SK-N-SH (cell line): ENCODE measurements at regions not wholly inside any gene's neighbourhood (a gene's known extent, or its start where the extent isn't known, plus 50 kb on each side); places are given as distances from the start of the nearest gene placed in this dataset.

ENCODE experiments used
- CTCF ChIA-PET: fragments of 300-600, 350-600 bp; formaldehyde crosslinking; extraction: SDS; loops from one replicate; lab custom pipeline; 2021; lab: Yijun Ruan, JAX
- POLR2A ChIA-PET: fragments of 350-600 bp; sonication (Branson Sonifier 250); formaldehyde crosslinking; extraction: SDS; loops from one replicate; lab custom pipeline; 2020; ENCODE audit warnings: antibody characterized with exemption, inconsistent platforms; lab: Yijun Ruan, JAX
- DNase-seq: peaks from one replicate; pipeline ENCODE4 v3.0.0; 2012
- H2AFZ ChIP-seq: fragments of 200-600 bp; sonication (generic); 2 replicates; pipeline ENCODE4 v1.8.1; 2016; ENCODE audit warnings: antibody characterized with exemption, mild to moderate bottlenecking, low read depth
- H3F3A ChIP-seq: fragments of 200-600 bp; sonication (generic); replicated peaks from 2 replicates; pipeline ENCODE3; 2016; ENCODE audit warnings: antibody characterized with exemption, mild to moderate bottlenecking; ENCODE audit not compliant: insufficient read depth
- H3K27ac ChIP-seq, 2 experiments: fragments of 200-500 bp in 1 of 2; fragments of 200-600 bp in 1 of 2; sonication (Bioruptor generic) in 1 of 2; sonication (generic), shearing (Covaris generic) in 1 of 2; 2 replicates each; pipeline versions ENCODE4 v1.5.1 to v1.6.1; 2014 to 2016; ENCODE audit warnings: low read depth in 2 of 2, inconsistent platforms in 1 of 2, low read length in 1 of 2, mild to moderate bottlenecking in 1 of 2, mixed read lengths in 1 of 2
- H3K27me3 ChIP-seq: fragments of 200-600 bp; sonication (generic), shearing (Covaris generic); 2 replicates; pipeline ENCODE4 v1.6.1; 2016; ENCODE audit warnings: mixed run types; ENCODE audit not compliant: insufficient read depth
- H3K36me3 ChIP-seq, 2 experiments: fragments of 200-500 bp in 1 of 2; fragments of 200-600 bp in 1 of 2; sonication (Bioruptor generic) in 1 of 2; sonication (generic) in 1 of 2; replicated peaks in 1 of 2; 2 replicates each; pipeline versions ENCODE3 to v1.5.1; 2014 to 2016; ENCODE audit warnings: low read length in 1 of 2, mild to moderate bottlenecking in 1 of 2; ENCODE audit not compliant: insufficient read depth in 2 of 2, control insufficient read depth in 1 of 2
- H3K4me1 ChIP-seq, 2 experiments: fragments of 200-500 bp in 1 of 2; fragments of 200-600 bp in 1 of 2; sonication (Bioruptor generic) in 1 of 2; sonication (generic), shearing (Covaris generic) in 1 of 2; 2 replicates each; pipeline versions ENCODE4 v1.5.1 to v1.6.1; 2014 to 2016; ENCODE audit warnings: low read depth in 1 of 2, low read length in 1 of 2, mixed run types in 1 of 2; ENCODE audit not compliant: insufficient read depth in 2 of 2, control insufficient read depth in 1 of 2
- H3K4me2 ChIP-seq: fragments of 200-600 bp; sonication (generic), shearing (Covaris generic); 2 replicates; pipeline ENCODE4 v1.6.1; 2017; ENCODE audit warnings: mixed run types
- H3K4me3 ChIP-seq, 2 experiments: fragments of 200-500 bp in 1 of 2; fragments of 200-600 bp in 1 of 2; sonication (Bioruptor generic) in 1 of 2; sonication (generic), shearing (Covaris generic) in 1 of 2; 2 replicates each; pipeline versions ENCODE4 v1.5.1 to v1.8.1; 2014 to 2016; ENCODE audit warnings: low read depth in 2 of 2, inconsistent platforms in 1 of 2, low read length in 1 of 2, mild to moderate bottlenecking in 1 of 2, mixed read lengths in 1 of 2, moderate library complexity in 1 of 2
- H3K79me2 ChIP-seq: fragments of 200-600 bp; sonication (generic); 2 replicates; pipeline ENCODE4 v1.8.1; 2017; ENCODE audit warnings: mild to moderate bottlenecking; ENCODE audit not compliant: insufficient read depth
- H3K9ac ChIP-seq: fragments of 200-600 bp; sonication (generic); 2 replicates; pipeline ENCODE4 v1.6.1; 2017; ENCODE audit warnings: mixed run types
- H3K9me2 ChIP-seq: fragments of 200-600 bp; sonication (generic); 2 replicates; pipeline ENCODE4 v1.6.1; 2017; ENCODE audit warnings: mixed run types
- H3K9me3 ChIP-seq: fragments of 200-600 bp; sonication (generic); 2 replicates; pipeline ENCODE4 v1.6.1; 2017; ENCODE audit warnings: mixed run types, mild to moderate bottlenecking, moderate library complexity
- H4K20me1 ChIP-seq: fragments of 200-600 bp; sonication (generic); 2 replicates; pipeline ENCODE4 v1.6.1; 2017; ENCODE audit warnings: mild to moderate bottlenecking, mixed run types; ENCODE audit not compliant: insufficient read depth
- CHD2 ChIP-seq: fragments of 150-350 bp; IDR thresholded peaks from 2 replicates; pipeline ENCODE4 v1.6.1; 2018; ENCODE audit warnings: low read length; ENCODE audit not compliant: partially characterized antibody
- CTCF ChIP-seq: fragments of 200-600 bp; sonication (generic); IDR thresholded peaks from 2 replicates; pipeline ENCODE4 v1.6.1; 2017; ENCODE audit warnings: antibody characterized with exemption, mild to moderate bottlenecking, moderate library complexity
- EZH2phosphoT487 ChIP-seq: fragments of 200-600 bp; sonication (generic); IDR thresholded peaks from 2 replicates; pipeline ENCODE4 v1.6.1; 2017; ENCODE audit warnings: low read depth, mixed run types, mild to moderate bottlenecking, antibody characterized with exemption, moderate library complexity, borderline replicate concordance
- GABPA ChIP-seq: IDR thresholded peaks from 2 replicates; pipeline ENCODE4 v1.4.0; 2012; ENCODE audit warnings: low read depth, mild to moderate bottlenecking
- GATA2 ChIP-seq: sonication (generic); formaldehyde crosslinking; IDR thresholded peaks from 2 replicates; pipeline ENCODE4 v1.5.0; 2020; ENCODE audit warnings: mild to moderate bottlenecking, missing genetic modification reagents
- JUND ChIP-seq: IDR thresholded peaks from 2 replicates; pipeline ENCODE4 v1.4.0; 2012
- MAX ChIP-seq: IDR thresholded peaks from 2 replicates; pipeline ENCODE4 v1.4.0; 2012; ENCODE audit warnings: low read depth
- MEF2A ChIP-seq: IDR thresholded peaks from 2 replicates; pipeline ENCODE4 v1.4.0; 2012; ENCODE audit warnings: low read depth, borderline replicate concordance
- NFIC ChIP-seq: IDR thresholded peaks from 2 replicates; pipeline ENCODE4 v1.4.0; 2012; ENCODE audit warnings: borderline replicate concordance
- NRF1 ChIP-seq: IDR thresholded peaks from 2 replicates; pipeline ENCODE4 v1.6.1; 2012; ENCODE audit warnings: low read depth, mild to moderate bottlenecking, low read length
- REST ChIP-seq: IDR thresholded peaks from 2 replicates; pipeline ENCODE4 v1.6.1; 2012; ENCODE audit warnings: mild to moderate bottlenecking, low read depth, low read length, moderate library complexity
- RFX5 ChIP-seq: IDR thresholded peaks from 2 replicates; pipeline ENCODE4 v1.6.1; 2012; ENCODE audit warnings: mild to moderate bottlenecking, improper control_type of control experiment, low read length
- RXRA ChIP-seq: IDR thresholded peaks from 2 replicates; pipeline ENCODE4 v1.4.0; 2012; ENCODE audit warnings: low read depth, mild to moderate bottlenecking, borderline replicate concordance
- SIN3A ChIP-seq: IDR thresholded peaks from 2 replicates; pipeline ENCODE4 v1.6.1; 2012; ENCODE audit warnings: low read depth, mild to moderate bottlenecking, low read length, moderate library complexity, borderline replicate concordance
- SMC3 ChIP-seq: IDR thresholded peaks from 2 replicates; pipeline ENCODE4 v1.6.1; 2012; ENCODE audit warnings: low read depth, low read length, improper control_type of control experiment
- TAF1 ChIP-seq: IDR thresholded peaks from 2 replicates; pipeline ENCODE4 v1.6.1; 2012; ENCODE audit warnings: low read depth, mild to moderate bottlenecking, low read length, moderate library complexity, borderline replicate concordance
- TEAD4 ChIP-seq: IDR thresholded peaks from 2 replicates; pipeline ENCODE4 v1.4.0; 2012; ENCODE audit warnings: mild to moderate bottlenecking, borderline replicate concordance; ENCODE audit not compliant: insufficient read depth
- USF1 ChIP-seq: IDR thresholded peaks from 2 replicates; pipeline ENCODE4 v1.4.0; 2012; ENCODE audit warnings: low read depth, borderline replicate concordance
- USF2 ChIP-seq: fragments of 150-350 bp; IDR thresholded peaks from 2 replicates; pipeline ENCODE4 v1.6.1; 2017; ENCODE audit warnings: antibody characterized with exemption, low read length, low read depth, borderline replicate concordance
- ZBTB33 ChIP-seq: IDR thresholded peaks from 2 replicates; pipeline ENCODE4 v1.4.0; 2012; ENCODE audit warnings: low read depth, borderline replicate concordance
- WGBS: methylation state at CpG from one replicate; pipeline ENCODE4 v1.1.6; 2017; ENCODE audit warnings: low lambda C conversion rate; 5-methylcytosine and 5-hydroxymethylcytosine counted together

GRCh38 chr4:1576961-1577821 lies 106.9 kb downstream of the FAM53A start:
- Histone ChIP-seq H4K20me1 (no peaks in the 10 kb centered on the region), H3K9ac (no peak overlapping the region), H3K9me2 (no peaks in the 10 kb centered on the region), H3K4me2 (no peak overlapping the region), H3K36me3 (no peaks in the 10 kb centered on the region), H3F3A (peaks cover 16% of the 10 kb centered on the region), H3K27ac (no peak overlapping the region), H3K79me2 (no peaks in the 10 kb centered on the region), H3K4me3 (no peak overlapping the region), H3K9me3 (no peaks in the 10 kb centered on the region), H2AFZ (no peak overlapping the region), H3K4me1 (peaks cover 0 to 11% of the 10 kb centered on the region in 2 experiments; a peak in 1 of 4 replicates), H3K27me3 (no peaks in the 10 kb centered on the region)
- TF ChIP-seq NRF1 = no peak
- no peak for TF ChIP-seq USF1
- no peak for TF ChIP-seq SMC3
- TF ChIP-seq CTCF = no peak
- no peak for TF ChIP-seq NFIC
- no peak for TF ChIP-seq EZH2phosphoT487
- TF ChIP-seq GABPA = no peak
- no peak for TF ChIP-seq ZBTB33
- TF ChIP-seq GATA2 (CRISPR knock-in tag) = no peak
- TF ChIP-seq TAF1 = no peak
- no peak for TF ChIP-seq SIN3A
- TF ChIP-seq CHD2 = no peak
- TF ChIP-seq MEF2A = no peak
- no peak for TF ChIP-seq USF2
- no peak for TF ChIP-seq REST
- no peak for TF ChIP-seq TEAD4
- TF ChIP-seq RFX5 = no peak
- TF ChIP-seq JUND = no peak
- no peak for TF ChIP-seq RXRA
- TF ChIP-seq MAX = no peak
- ChIA-PET CTCF (interaction anchor here (0.5 to 1.1 kb wide), 3 partner anchors 14 to 68 kb away, joined by 3 read pairs; no protein-coding TSS in a partner anchor), POLR2A (no interaction called here)
- 38% methylated on average over 15 of the region's 30 CpGs for WGBS
- DNase-seq = no peak
